ENCODE measurements at regions not wholly inside any gene's neighbourhood (a gene's known extent, or its start where the extent isn't known, plus 50 kb on each side); places are given as distances from the start of the nearest gene placed in this dataset.

DNA sequence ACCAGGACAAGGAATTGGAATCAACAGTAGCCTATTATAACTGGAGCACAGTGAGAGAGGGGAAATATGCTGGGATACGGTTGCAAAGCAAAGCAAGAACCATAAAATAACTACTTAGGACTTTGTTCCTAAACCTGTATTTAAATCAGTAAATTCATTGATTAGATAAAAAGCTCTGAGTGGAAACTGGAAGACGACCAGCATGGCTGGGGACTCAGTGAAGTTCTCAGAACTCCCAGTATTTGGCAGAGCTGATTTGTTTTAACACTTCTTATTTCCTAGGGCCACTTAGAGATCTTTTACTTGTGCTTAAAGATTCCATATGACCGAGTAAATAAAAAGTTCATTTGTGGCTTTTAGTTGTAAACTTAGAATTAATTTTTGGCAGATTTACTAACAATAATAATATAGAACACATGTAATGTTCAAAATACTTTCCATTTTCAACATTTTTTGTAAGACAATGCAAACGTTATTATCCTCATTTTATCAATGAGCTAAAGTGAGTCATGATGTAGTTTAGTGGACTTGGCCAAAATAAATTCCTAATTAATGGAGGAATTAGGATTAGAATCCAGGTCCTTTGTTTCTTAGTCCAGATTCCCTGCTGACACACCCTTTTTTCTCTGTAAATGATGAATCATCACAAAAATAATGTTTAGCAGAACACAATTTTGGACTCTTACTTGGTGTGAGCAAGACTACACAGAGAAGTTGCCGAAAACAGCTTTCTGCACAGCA, 392.9 kb downstream of the GJA1 start:
- Histone ChIP-seq H3K27ac (ENCODE audit: low read depth, low read length) (no peak overlapping the region), H3K27me3 (ENCODE audit: control insufficient read depth, insufficient read depth, low read length) (no peaks in the 10 kb centered on the region), H3K36me3 (ENCODE audit: control insufficient read depth, insufficient read depth, low read length) (no peaks in the 10 kb centered on the region), H3K9me3 (ENCODE audit: control insufficient read depth, insufficient read depth, low read length) (no peaks in the 10 kb centered on the region), H3K4me3 (ENCODE audit: low read depth, low read length) (no peak overlapping the region), H3K4me1 (ENCODE audit: control insufficient read depth, insufficient read depth, low read length) (no peaks in the 10 kb centered on the region)
- 83% methylated on average over 1 of the region's 5 CpGs for WGBS (ENCODE audit: insufficient coverage)
- DNase-seq (ENCODE audit: low read depth in 4 of 6, low spot score in 6 of 6) = no peak

DNA sequence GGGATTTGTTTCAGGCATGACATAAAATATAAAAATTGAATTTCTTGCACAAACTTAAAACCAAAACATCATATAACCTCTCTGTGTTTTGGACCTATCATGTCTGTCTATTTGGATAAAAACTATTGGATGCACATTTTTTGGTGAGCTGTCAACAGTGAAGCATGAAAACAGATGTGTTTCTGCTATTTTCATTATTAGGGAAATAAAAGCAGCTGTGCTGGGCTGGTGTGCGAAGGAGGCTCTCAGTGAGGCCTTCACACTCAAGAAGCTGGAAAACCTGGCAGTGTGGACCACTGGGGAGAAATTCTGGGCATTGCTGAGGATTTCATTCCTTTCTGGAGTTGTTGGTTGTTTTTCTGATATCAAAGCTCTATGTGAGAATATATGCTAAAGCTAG, 395.3 kb downstream of the GJA1 start:
- WGBS (ENCODE audit: insufficient coverage) = 75% methylated on average over 1 of the region's 1 CpG
- no peaks in the 10 kb centered on the region for H3K36me3 ChIP-seq (ENCODE audit: control insufficient read depth, insufficient read depth, low read length)
- no peaks in the 10 kb centered on the region for H3K9me3 ChIP-seq (ENCODE audit: control insufficient read depth, insufficient read depth, low read length)
- no peak overlapping the region for H3K4me3 ChIP-seq (ENCODE audit: low read depth, low read length)
- H3K27me3 ChIP-seq (ENCODE audit: control insufficient read depth, insufficient read depth, low read length) = no peaks in the 10 kb centered on the region
- no peaks in the 10 kb centered on the region for H3K4me1 ChIP-seq (ENCODE audit: control insufficient read depth, insufficient read depth, low read length)
- peak overlapping the region; percentile 29 for H3K27ac ChIP-seq (ENCODE audit: low read depth, low read length)
- DNase-seq (ENCODE audit: low read depth in 4 of 6, low spot score in 6 of 6) = peak in 2 of 6 donors; percentile 12 to 28

DNA sequence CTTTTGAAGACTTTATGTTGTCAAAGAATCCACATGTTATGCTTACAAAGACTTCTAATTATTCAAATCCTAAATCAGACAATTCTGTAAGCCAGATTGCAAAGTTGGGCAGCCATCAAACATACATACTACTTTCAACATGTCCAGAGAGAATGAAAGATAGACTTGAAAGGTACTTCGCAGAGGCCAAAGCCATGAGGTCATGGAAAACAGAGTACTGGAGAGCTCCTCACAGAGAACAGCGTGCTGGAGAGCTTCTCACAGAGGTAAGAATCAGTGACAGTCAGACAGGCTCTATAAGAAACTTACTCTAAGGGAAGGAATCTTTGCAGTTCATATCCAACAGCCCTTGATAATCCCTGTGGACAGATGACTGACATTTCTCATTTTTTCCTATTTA, 400.2 kb downstream of the GJA1 start:
- no peak overlapping the region for H3K4me3 ChIP-seq (ENCODE audit: low read depth, low read length)
- no peaks in the 10 kb centered on the region for H3K9me3 ChIP-seq (ENCODE audit: control insufficient read depth, insufficient read depth, low read length)
- no peaks in the 10 kb centered on the region for H3K4me1 ChIP-seq (ENCODE audit: control insufficient read depth, insufficient read depth, low read length)
- H3K36me3 ChIP-seq (ENCODE audit: control insufficient read depth, insufficient read depth, low read length) = no peaks in the 10 kb centered on the region
- DNase-seq (ENCODE audit: low read depth in 4 of 6, low spot score in 6 of 6) = no peak
- H3K27ac ChIP-seq (ENCODE audit: low read depth, low read length) = no peak overlapping the region
- H3K27me3 ChIP-seq (ENCODE audit: control insufficient read depth, insufficient read depth, low read length) = no peaks in the 10 kb centered on the region
- WGBS (ENCODE audit: insufficient coverage) = 100% methylated on average over 2 of the region's 2 CpGs

DNA sequence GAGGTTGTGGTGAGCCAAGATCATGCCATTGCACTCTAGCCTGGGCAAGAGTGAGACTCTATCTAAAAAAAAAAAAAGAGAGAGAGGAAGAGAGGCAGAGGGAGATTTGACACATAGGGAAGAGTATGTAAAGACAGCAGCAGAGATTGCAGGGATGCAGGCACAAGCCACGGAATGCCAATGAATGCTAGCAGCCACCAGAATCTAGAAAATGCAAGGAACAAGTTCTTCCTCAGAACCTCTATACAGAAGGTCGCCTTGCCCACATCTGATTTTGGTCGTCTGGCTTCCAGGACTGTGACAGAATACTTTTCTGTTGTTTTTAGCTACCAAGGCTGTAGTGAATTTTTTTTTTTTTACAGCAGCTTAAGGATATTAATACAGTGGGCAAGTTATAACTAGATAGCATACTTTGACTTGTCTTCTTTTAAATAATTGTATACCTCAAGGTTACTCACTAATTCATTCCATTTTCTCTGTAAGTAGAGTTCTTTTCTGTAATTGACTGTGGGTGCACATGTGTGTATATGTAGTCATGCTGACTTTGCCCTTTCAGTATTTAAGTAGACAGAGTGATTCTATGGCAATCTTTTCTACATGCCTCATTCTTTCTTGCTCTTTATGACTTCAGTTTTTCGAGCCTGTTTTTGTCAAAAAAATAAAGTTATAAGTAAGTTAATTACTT, 402.2 kb downstream of the GJA1 start:
- H3K4me1 ChIP-seq (ENCODE audit: control insufficient read depth, insufficient read depth, low read length) = no peaks in the 10 kb centered on the region

DNA sequence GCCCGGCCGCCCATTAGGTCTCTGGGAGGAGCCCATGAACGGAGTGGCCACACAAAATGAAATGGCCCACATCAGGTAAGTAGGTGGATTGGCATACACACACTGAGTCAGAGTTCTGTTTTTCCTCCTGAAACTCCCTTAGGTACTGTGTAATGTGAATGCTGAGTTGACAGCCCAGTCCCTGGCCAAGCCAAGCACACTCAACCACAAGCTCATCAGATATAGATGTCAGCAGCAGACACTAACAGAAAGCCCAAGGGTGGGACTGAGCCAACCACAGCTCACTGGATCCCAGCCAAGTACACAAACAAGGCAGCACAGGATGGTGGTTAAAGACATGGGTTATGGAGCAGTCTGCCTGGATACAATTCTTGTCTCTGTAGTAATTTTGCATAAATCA, 403.4 kb downstream of the GJA1 start:
- H3K27me3 ChIP-seq (ENCODE audit: control insufficient read depth, insufficient read depth, low read length) = no peaks in the 10 kb centered on the region
- no peaks in the 10 kb centered on the region for H3K4me1 ChIP-seq (ENCODE audit: control insufficient read depth, insufficient read depth, low read length)
- WGBS (ENCODE audit: insufficient coverage) = 100% methylated on average over 2 of the region's 3 CpGs
- DNase-seq (ENCODE audit: low read depth in 4 of 6, low spot score in 6 of 6) = no peak
- no peak overlapping the region for H3K4me3 ChIP-seq (ENCODE audit: low read depth, low read length)
- H3K27ac ChIP-seq (ENCODE audit: low read depth, low read length) = no peak overlapping the region
- no peaks in the 10 kb centered on the region for H3K9me3 ChIP-seq (ENCODE audit: control insufficient read depth, insufficient read depth, low read length)
- no peaks in the 10 kb centered on the region for H3K36me3 ChIP-seq (ENCODE audit: control insufficient read depth, insufficient read depth, low read length)

More for the DNA sequence above, 402.2 kb downstream of the GJA1 start:
- Histone ChIP-seq H3K27ac (ENCODE audit: low read depth, low read length) (no peak overlapping the region), H3K27me3 (ENCODE audit: control insufficient read depth, insufficient read depth, low read length) (no peaks in the 10 kb centered on the region), H3K4me3 (ENCODE audit: low read depth, low read length) (no peak overlapping the region), H3K9me3 (ENCODE audit: control insufficient read depth, insufficient read depth, low read length) (no peaks in the 10 kb centered on the region), H3K36me3 (ENCODE audit: control insufficient read depth, insufficient read depth, low read length) (no peaks in the 10 kb centered on the region)
- DNase-seq (ENCODE audit: low read depth in 4 of 6, low spot score in 6 of 6) = no peak
- 100% methylated on average over 1 of the region's 4 CpGs for WGBS (ENCODE audit: insufficient coverage)

DNA sequence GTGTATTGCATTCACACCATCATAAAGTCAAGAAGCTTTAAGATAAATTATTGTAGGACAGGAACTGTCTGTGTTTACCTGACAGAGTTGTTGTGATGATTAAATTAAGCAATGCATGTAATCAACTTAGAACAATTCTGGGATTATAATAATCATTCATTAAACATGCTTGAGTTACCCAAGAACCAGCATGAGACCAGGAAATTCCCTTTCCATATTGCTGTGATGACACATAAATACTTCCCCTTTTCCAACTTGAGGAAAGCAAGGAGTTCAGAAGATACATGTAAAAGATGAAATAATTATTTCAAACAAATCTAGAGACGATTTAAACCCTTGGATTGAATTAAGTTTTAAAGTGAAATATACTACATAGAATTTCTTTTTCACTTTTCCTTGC, 404.4 kb downstream of the GJA1 start:
- peak in 1 of 6 donors; percentile 6 for DNase-seq (ENCODE audit: low read depth in 4 of 6, low spot score in 6 of 6)
- H3K27ac ChIP-seq (ENCODE audit: low read depth, low read length) = no peak overlapping the region
- no CpG with 5 or more reads among the region's 1 CpG for WGBS (ENCODE audit: insufficient coverage)
- H3K4me1 ChIP-seq (ENCODE audit: control insufficient read depth, insufficient read depth, low read length) = no peaks in the 10 kb centered on the region
- H3K36me3 ChIP-seq (ENCODE audit: control insufficient read depth, insufficient read depth, low read length) = no peaks in the 10 kb centered on the region
- no peak overlapping the region for H3K4me3 ChIP-seq (ENCODE audit: low read depth, low read length)
- no peaks in the 10 kb centered on the region for H3K9me3 ChIP-seq (ENCODE audit: control insufficient read depth, insufficient read depth, low read length)
- no peaks in the 10 kb centered on the region for H3K27me3 ChIP-seq (ENCODE audit: control insufficient read depth, insufficient read depth, low read length)

DNA sequence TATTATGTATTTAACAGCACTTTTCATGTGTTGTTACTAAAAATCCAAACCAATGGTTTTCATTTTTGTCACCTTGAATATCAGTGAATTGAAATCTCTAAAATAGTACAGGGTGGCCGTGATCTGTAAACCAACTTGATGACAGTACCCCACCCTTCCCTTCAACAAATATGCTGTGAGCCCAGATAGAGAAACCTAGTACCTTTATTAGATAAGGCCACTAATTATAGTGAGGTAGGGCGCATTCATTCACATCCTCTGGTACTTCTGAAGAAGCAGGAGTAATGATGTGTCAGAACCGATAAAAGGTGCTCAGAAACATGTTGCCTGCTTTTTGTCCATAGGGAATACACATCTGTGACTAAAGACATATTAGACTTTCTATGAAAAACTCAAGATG, 409.5 kb downstream of the GJA1 start:
- Histone ChIP-seq H3K9me3 (ENCODE audit: control insufficient read depth, insufficient read depth, low read length) (no peaks in the 10 kb centered on the region), H3K27me3 (ENCODE audit: control insufficient read depth, insufficient read depth, low read length) (no peaks in the 10 kb centered on the region), H3K4me3 (ENCODE audit: low read depth, low read length) (no peak overlapping the region), H3K4me1 (ENCODE audit: control insufficient read depth, insufficient read depth, low read length) (peaks cover 5% of the 10 kb centered on the region), H3K27ac (ENCODE audit: low read depth, low read length) (no peak overlapping the region), H3K36me3 (ENCODE audit: control insufficient read depth, insufficient read depth, low read length) (no peaks in the 10 kb centered on the region)
- WGBS (ENCODE audit: insufficient coverage) = no CpG with 5 or more reads among the region's 3 CpGs
- no peak for DNase-seq (ENCODE audit: low read depth in 4 of 6, low spot score in 6 of 6)

DNA sequence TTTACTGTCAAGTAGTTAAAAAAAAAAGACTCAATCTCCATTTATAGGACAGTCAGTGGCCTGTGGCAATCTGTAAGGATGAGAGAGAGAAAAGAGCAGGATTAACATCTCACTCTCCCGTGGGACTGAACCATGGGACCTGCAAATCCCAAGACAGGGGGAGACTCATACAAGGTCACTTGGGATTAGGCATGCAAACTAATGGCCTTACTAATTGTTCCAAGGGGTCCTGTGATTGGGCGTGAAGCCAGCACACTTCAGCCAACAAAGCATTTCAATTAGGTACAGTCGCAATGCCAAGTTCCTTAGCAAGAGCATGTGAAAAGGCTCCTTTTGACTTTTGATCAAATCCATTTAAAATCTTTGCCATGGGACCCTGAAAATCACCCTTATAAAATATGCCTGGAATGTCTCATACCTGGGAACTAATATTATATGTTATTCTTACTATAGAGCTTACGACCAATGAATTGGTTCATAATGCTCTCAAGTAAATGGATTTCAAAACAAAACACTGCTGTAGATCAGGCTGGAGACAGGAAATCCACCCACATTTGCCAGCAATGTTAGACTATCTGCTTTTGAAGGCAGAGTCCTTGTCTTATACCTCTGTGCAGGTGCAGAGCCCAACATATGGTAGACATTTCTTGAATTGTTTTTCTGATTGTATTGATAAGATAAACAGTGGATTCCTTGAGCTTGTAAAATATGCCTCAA, 412.5 kb downstream of the GJA1 start:
- Histone ChIP-seq H3K4me1 (ENCODE audit: control insufficient read depth, insufficient read depth, low read length) (peaks cover 8% of the 10 kb centered on the region), H3K9me3 (ENCODE audit: control insufficient read depth, insufficient read depth, low read length) (no peaks in the 10 kb centered on the region), H3K36me3 (ENCODE audit: control insufficient read depth, insufficient read depth, low read length) (no peaks in the 10 kb centered on the region), H3K27me3 (ENCODE audit: control insufficient read depth, insufficient read depth, low read length) (no peaks in the 10 kb centered on the region), H3K4me3 (ENCODE audit: low read depth, low read length) (no peak overlapping the region), H3K27ac (ENCODE audit: low read depth, low read length) (peak overlapping the region; percentile 81)
- peak in 5 of 6 donors; percentile 31 to 86 (median 58) for DNase-seq (ENCODE audit: low read depth in 4 of 6, low spot score in 6 of 6)
- no CpG with 5 or more reads among the region's 4 CpGs for WGBS (ENCODE audit: insufficient coverage)

DNA sequence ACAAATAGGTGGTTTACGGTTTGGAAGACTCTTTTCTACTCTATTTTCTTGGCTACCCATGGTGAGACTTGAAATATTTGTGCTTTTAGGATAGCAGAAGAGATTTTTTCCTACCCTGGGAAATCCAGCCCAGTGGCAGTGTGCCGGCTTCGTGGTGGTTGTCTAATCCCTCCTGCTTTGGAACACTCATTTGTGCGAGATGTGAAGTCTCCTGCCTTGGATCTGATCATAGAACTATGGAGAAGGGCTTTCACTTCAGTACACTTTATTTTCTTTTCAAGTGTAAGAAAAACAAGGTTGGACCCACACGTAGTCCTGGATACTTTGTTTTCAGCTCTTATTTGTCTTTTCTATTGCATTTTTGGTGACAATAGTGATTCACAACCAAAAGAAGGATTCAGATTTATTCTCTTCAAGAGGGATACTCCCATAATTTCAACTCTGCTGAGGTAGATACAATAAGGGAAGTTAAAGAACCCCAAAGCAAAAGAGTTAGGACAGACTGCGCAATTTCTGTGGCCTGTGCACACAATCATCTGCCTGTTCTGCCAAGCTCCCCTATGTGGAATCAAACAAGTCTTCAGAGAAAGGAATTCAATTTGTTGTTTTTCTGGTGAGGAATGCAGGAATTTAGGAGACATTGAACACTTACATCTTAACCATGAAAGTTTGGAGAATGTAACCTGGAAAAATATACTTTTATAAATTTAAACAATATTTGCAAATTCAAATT, 413.2 kb downstream of the GJA1 start:
- H3K4me3 ChIP-seq (ENCODE audit: low read depth, low read length) = no peak overlapping the region
- WGBS (ENCODE audit: insufficient coverage) = 30% methylated on average over 3 of the region's 6 CpGs
- H3K9me3 ChIP-seq (ENCODE audit: control insufficient read depth, insufficient read depth, low read length) = no peaks in the 10 kb centered on the region
- peak overlapping the region; percentile 81 for H3K27ac ChIP-seq (ENCODE audit: low read depth, low read length)
- DNase-seq (ENCODE audit: low read depth in 4 of 6, low spot score in 6 of 6) = peak in 3 of 6 donors; percentile 24 to 67 (median 31)
- peaks cover 8% of the 10 kb centered on the region for H3K4me1 ChIP-seq (ENCODE audit: control insufficient read depth, insufficient read depth, low read length)
- H3K27me3 ChIP-seq (ENCODE audit: control insufficient read depth, insufficient read depth, low read length) = no peaks in the 10 kb centered on the region
- no peaks in the 10 kb centered on the region for H3K36me3 ChIP-seq (ENCODE audit: control insufficient read depth, insufficient read depth, low read length)

All from spinal cord (tissue), 9 donors.